GM19468 (cell line): ENCODE measurements at regions not wholly inside any gene's neighbourhood (a gene's known extent, or its start where the extent isn't known, plus 50 kb on each side); places are given as distances from the start of the nearest gene placed in this dataset.

Experiments
- ATAC-seq: cut with Tn5 transposase; IDR thresholded peaks from one replicate; pipeline ENCODE4 v1.9.1; 2021; ENCODE audit warnings: mild to moderate bottlenecking, moderate library complexity, moderate number of reproducible peaks; ENCODE audit not compliant: unreplicated experiment; ENCODE audit errors: extremely low read depth

GRCh38 chr18:41396861-41397260, 558.2 kb upstream of the PIK3C3 start:
- no peak for ATAC-seq

DNA sequence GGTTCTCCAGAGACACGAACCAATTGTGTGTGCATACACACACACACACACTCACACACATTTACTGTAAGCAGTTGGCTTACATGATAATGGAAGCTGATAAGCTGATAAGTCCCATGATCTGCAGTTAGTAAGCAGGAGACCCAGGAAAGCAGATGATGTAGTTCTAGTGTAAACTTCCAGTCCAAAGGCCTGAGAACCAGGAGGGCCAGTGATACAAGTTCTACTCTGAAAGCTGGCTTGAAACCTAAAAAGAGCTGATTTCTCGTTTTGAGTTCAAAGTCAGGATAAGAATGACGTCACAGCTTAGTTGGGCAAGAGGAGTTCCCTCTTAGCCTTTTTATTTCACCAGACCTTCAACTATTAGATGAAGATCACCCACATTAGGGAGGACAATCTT, 558.8 kb upstream of the PIK3C3 start:
- ATAC-seq, result no peak

- ATAC-seq, result no peak
Measured at GRCh38 chr18:41395695-41396094, 559.3 kb upstream of the PIK3C3 start.

DNA sequence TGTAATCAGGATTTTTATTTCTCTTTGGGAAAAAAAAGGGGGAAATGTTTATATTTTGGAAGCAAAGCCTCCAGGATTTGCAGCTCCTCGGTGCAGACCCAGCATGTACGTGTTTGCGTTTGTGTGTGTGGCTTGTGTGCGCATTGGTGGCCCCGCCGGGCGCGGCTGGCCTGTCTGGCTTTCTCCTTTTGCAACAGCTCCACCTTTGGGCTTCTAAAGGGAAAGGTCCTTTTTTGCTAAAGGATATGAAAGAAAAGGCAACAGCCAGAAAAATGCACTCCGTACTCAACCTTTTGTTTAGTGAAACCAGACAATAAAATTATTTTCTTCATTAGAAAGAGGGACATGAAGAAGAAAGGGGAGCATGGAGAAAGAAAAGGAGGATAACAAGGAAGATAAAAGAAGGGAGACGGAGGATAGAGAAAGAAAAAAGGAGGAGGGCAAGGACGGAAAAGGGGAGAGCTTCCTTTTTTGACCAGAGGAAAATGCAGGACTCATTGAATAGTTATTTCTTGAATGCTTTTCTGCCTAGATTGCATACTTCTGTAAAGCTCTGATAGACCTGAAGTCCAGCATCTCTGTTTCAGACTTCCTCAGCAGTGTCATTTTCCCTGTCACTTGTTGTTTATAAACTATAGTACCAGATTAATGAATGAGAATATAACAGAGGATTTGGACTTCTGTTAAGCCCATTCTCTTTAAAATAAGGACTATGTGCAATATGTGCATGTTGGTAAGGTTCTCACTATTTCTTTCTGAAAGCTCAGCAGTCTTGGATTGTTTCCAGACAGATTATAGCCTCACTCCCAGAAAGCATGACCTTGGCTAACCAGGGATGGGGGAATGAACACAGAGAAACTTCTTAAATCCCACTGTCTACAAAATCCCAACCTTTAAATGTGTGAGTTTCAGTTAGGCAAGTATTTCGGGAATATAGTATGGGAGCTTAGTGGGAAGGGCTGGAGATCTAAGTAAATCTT, 563.1 kb upstream of the PIK3C3 start:
- no peak for ATAC-seq

GRCh38 chr18:41390309-41390708, 564.7 kb upstream of the PIK3C3 start:
- no peak for ATAC-seq

DNA sequence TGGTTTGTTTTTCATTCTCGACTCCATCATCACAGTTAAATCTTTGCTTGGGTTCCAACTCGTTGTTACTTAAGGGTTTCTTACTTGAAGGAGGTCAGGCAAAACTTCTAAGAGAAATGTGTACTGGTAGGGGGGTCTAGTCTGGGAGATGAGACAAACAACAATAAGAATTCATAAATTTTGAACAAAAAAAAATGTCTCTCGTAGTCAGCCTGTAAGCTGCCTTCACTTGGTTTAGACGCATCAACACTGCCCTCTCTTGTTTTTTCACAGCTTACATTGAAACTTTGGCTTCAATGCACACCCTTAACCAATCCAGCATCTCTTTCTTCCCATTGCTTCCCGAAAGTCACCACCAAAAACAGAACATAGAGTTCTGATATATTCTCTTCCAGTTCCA, 576.4 kb upstream of the PIK3C3 start:
- no peak for ATAC-seq

- ATAC-seq, result no peak
Measured at GRCh38 chr18:41373612-41374011, 581.4 kb upstream of the PIK3C3 start.

- ATAC-seq, result no peak
Measured at GRCh38 chr18:41372046-41372665, 582.9 kb upstream of the PIK3C3 start.

DNA sequence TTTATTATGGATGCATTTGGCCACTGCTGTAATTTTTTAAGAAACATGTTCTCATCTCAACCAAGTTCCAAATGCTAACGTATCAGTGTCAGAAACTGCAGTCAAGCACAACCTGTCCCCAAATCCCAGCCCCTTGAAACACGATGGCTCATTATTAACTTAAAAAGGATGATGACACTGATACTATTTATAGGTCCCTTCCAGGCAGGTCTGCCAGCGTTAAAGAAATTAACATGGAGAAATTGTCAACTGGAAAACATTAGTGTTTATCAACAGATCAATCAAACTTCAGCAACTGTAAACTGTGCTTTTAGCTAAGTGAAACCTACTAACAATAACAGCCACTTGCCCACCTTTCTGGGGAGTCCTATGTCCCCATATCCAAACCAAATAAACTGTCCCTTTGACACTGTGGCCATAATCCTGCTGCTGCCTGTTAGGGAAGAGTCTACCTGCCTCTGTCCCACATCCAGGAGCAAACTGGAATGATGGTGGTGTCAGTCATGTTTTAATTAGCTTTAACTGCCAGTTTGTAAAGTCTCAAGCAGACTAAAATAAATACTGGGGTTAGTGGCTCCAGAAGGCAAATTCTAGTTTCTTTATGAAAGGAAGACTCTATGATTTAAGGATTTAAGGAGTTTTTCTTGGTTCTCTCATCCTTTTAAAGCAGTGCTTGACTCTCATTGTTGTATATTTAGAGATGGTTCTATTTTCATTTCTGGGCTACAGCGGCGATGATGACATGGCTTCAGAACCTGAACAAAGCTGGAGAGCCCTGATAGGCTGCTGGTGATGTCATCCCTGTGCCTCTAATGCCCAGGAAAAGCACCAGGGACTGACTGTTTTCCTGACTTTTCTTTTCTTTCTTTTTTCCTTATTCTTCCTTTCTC, 583.6 kb upstream of the PIK3C3 start:
- no peak for ATAC-seq

GRCh38 chr18:41370740-41371139, 584.3 kb upstream of the PIK3C3 start:
- no peak for ATAC-seq

DNA sequence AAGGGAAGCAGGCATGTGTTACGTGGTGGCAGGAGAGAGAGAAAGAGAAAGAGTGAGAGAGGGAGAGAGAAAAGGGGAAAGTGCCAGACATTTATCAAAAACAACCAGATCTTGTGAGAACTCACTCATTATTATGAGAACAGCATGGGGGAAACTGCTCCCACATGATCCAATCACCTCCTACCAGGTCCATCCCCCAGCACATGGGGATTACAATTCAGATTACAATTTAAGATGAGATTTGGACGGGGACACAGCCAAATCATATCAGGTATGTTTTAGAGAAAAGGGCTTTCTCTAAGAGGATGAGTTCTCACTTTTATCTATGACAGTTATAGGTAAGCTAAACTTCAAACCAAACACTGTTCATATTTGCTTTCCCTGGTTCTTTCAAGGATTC, 597.3 kb upstream of the PIK3C3 start:
- ATAC-seq, result no peak

DNA sequence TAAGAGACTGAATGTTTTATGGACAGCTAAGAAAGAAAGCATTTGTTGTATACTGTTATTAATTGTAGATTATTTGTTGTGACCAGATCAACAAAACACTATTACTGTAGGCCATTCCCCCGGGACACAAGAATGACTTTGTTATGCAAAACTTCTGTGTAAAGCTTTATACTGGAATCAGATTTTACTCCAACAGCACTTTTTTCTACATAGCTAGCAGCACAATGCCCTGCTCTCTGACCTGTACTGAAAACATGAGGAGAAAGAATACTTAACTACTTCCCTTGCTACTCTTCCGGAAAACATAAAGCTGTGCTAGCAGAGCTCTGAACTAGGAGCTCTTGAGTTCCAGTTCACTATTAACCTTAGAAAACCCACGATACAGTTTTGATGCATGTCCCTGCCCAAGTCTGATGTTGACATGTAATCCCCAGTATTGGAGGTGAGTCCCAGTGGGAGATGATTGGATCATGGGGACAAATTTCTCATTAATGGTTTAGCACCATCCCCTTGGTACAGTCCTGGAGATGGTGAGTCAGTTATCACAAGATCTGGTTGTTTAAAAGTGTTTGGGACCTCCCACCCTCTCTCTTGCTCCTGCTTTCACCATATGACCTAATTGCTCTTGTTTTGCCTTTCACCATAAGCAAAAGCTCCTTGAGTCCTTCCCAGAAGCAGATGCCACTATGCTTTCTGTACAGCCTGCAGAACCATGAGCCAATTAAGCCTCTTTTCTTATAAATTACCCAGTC, 601.1 kb upstream of the PIK3C3 start:
- ATAC-seq, result no peak

DNA sequence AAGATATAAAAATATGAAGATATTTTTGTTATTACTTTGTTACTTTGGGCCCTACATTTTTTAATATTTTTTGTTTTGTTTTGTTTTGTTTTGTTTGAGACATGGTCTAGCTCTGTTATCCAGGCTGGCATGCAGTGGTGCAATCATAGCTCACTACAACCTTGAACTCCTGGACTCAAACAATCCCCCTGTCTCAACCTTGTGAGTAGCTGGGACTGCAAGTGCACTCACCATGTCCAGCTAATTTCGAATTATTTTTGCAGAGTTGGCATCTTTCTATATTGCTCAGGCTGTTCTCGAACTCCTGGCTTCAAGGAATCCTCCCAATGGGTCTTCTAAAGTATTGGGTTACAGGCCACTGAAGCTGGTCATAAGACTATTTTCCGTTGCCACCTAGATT, 603.6 kb upstream of the PIK3C3 start:
- no peak for ATAC-seq

GRCh38 chr18:41347057-41347456, 608.0 kb upstream of the PIK3C3 start:
- no peak for ATAC-seq

GRCh38 chr18:41343808-41344207, 611.2 kb upstream of the PIK3C3 start:
- ATAC-seq, result no peak

- no peak for ATAC-seq
Measured at GRCh38 chr18:41338341-41338740, 616.7 kb upstream of the PIK3C3 start.

GRCh38 chr18:41331661-41332060, 623.4 kb upstream of the PIK3C3 start:
- ATAC-seq, result no peak

- ATAC-seq, result no peak
Measured at GRCh38 chr18:41326311-41326710, 628.7 kb upstream of the PIK3C3 start.

DNA sequence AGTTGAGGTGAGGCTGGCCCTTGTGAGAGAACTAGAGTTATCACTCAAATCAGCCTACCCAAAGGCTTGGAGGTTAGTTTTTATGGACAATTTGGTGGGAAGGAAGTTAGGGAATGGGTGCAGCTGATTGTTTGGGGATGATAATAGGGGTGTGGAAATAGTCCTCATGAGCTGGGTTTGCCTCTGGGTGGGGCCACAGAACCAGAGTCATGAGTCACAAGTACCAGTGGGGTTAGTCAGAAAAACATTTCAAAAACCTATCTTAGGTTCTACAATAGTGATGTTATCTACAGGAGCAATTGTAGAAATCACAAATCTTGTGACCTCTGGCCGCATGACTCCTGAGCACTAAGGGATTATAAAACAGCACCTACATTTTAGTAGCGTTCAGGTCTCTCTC, 630.1 kb upstream of the PIK3C3 start:
- no peak for ATAC-seq
